IMR-90 (cell line): ENCODE measurements at regions not wholly inside any gene's neighbourhood (a gene's known extent, or its start where the extent isn't known, plus 50 kb on each side); places are given as distances from the start of the nearest gene placed in this dataset.

Experiments
- ATAC-seq: fragments of 200-7000 bp; cut with Tn5 transposase; 2 replicates; pipeline ENCODE4 v1.9.1; 2020; ENCODE audit warnings: low read depth, mild to moderate bottlenecking, moderate library complexity
- BruUV-seq: library from RNA; stranded (reverse); fragments of 400-500 nt; replicated peaks from 2 replicates; lab custom pipeline; 2021; lab: Mats Ljungman, UMichigan
- CTCF ChIA-PET: fragments of 300-600 bp; formaldehyde crosslinking; extraction: SDS; loops from one replicate; lab custom pipeline; 2021; ENCODE audit warnings: antibody characterized with exemption; lab: Yijun Ruan, JAX
- POLR2A ChIA-PET: fragments of 300-600 bp; sonication (Branson Sonifier 250); formaldehyde crosslinking; loops from one replicate; lab custom pipeline; 2022; ENCODE audit warnings: antibody characterized with exemption; ENCODE audit not compliant: unreplicated experiment; lab: Charles Lee
- DNase-seq: peaks from one replicate; pipeline ENCODE4 v3.0.0; 2013
- H2AFZ ChIP-seq: replicated peaks from 2 replicates; pipeline ENCODE3; 2013; ENCODE audit warnings: low read length, mild to moderate bottlenecking; ENCODE audit not compliant: poor library complexity
- H2AK5ac ChIP-seq: 2 replicates; pipeline ENCODE4 v1.6.1; 2013; ENCODE audit warnings: low read depth, low read length, inconsistent platforms
- H2AK9ac ChIP-seq: replicated peaks from 2 replicates; pipeline ENCODE3; 2013; ENCODE audit warnings: mild to moderate bottlenecking, low read depth, low read length, moderate library complexity; ENCODE audit not compliant: poor library complexity
- H2BK120ac ChIP-seq: 2 replicates; pipeline ENCODE4 v1.6.1; 2013; ENCODE audit warnings: low read depth, low read length, inconsistent platforms
- H2BK15ac ChIP-seq: 3 replicates; pipeline ENCODE4 v1.6.1; 2013; ENCODE audit warnings: low read depth, low read length, inconsistent platforms
- H2BK20ac ChIP-seq: 2 replicates; pipeline ENCODE4 v1.6.1; 2013; ENCODE audit warnings: low read depth, mild to moderate bottlenecking, inconsistent platforms, low read length, moderate library complexity
- H2BK5ac ChIP-seq: 2 replicates; pipeline ENCODE4 v1.6.1; 2013; ENCODE audit warnings: mild to moderate bottlenecking, low read depth, low read length, inconsistent platforms; ENCODE audit not compliant: poor library complexity, severe bottlenecking
- H3K14ac ChIP-seq: replicated peaks from 2 replicates; pipeline ENCODE4 v1.6.1; 2013; ENCODE audit warnings: low read depth, low read length, inconsistent platforms
- H3K18ac ChIP-seq: 2 replicates; pipeline ENCODE4 v1.6.1; 2013; ENCODE audit warnings: low read depth, low read length, control low read depth
- H3K23ac ChIP-seq: 2 replicates; pipeline ENCODE4 v1.6.1; 2013; ENCODE audit warnings: low read depth, low read length, inconsistent platforms
- H3K27ac ChIP-seq: 2 replicates; pipeline ENCODE4 v1.5.1; 2013; ENCODE audit warnings: mild to moderate bottlenecking, control low read depth, low read length; ENCODE audit not compliant: insufficient read depth
- H3K27me3 ChIP-seq: 2 replicates; pipeline ENCODE4 v1.6.1; 2013; ENCODE audit warnings: low read length; ENCODE audit not compliant: control insufficient read depth, insufficient read depth
- H3K36me3 ChIP-seq: 2 replicates; pipeline ENCODE4 v1.6.1; 2013; ENCODE audit warnings: low read length, mixed read lengths; ENCODE audit not compliant: control insufficient read depth, insufficient read depth
- H3K4ac ChIP-seq: 2 replicates; pipeline ENCODE4 v1.6.1; 2013; ENCODE audit warnings: low read depth, low read length, inconsistent platforms
- H3K4me1 ChIP-seq: 2 replicates; pipeline ENCODE4 v1.6.1; 2013; ENCODE audit warnings: low read length, mixed read lengths; ENCODE audit not compliant: control insufficient read depth, insufficient read depth
- H3K4me2 ChIP-seq: 2 replicates; pipeline ENCODE4 v1.6.1; 2013; ENCODE audit warnings: low read depth, mild to moderate bottlenecking, control low read depth, low read length, moderate library complexity
- H3K4me3 ChIP-seq: 2 replicates; pipeline ENCODE4 v1.5.1; 2013; ENCODE audit warnings: low read depth, mild to moderate bottlenecking, control low read depth, low read length, moderate library complexity; ENCODE audit not compliant: insufficient read depth
- H3K56ac ChIP-seq: 2 replicates; pipeline ENCODE4 v1.6.1; 2013; ENCODE audit warnings: low read length, inconsistent platforms; ENCODE audit not compliant: insufficient read depth; ENCODE audit errors: extremely low read depth
- H3K79me1 ChIP-seq, 2 experiments: 2 replicates each; pipeline ENCODE4 v1.6.1; 2013; ENCODE audit warnings: low read length in 2 of 2, inconsistent platforms in 1 of 2, low read depth in 1 of 2
- H3K9ac ChIP-seq: 2 replicates; pipeline ENCODE4 v1.6.1; 2013; ENCODE audit warnings: low read depth, low read length, control low read depth
- H3K9me1 ChIP-seq: 2 replicates; pipeline ENCODE4 v1.6.1; 2013; ENCODE audit warnings: low read length, inconsistent platforms; ENCODE audit not compliant: insufficient read depth
- H3K9me3 ChIP-seq: 2 replicates; pipeline ENCODE4 v1.6.1; 2013; ENCODE audit warnings: low read length; ENCODE audit not compliant: control insufficient read depth, insufficient read depth
- H4K20me1 ChIP-seq: 2 replicates; pipeline ENCODE4 v1.6.1; 2013; ENCODE audit warnings: low read length, inconsistent platforms; ENCODE audit not compliant: insufficient read depth
- H4K5ac ChIP-seq: 2 replicates; pipeline ENCODE4 v1.6.1; 2013; ENCODE audit warnings: mild to moderate bottlenecking, low read depth, low read length, control low read depth
- H4K8ac ChIP-seq, 2 experiments: 2 replicates each; pipeline ENCODE4 v1.6.1; 2013; ENCODE audit warnings: low read depth in 2 of 2, low read length in 2 of 2, control low read depth in 1 of 2, inconsistent platforms in 1 of 2
- H4K91ac ChIP-seq: 2 replicates; pipeline ENCODE4 v1.6.1; 2013; ENCODE audit warnings: low read depth, low read length, inconsistent platforms; ENCODE audit not compliant: insufficient read depth
- FOS ChIP-seq: fragments of 150-350 bp; IDR thresholded peaks from 2 replicates; pipeline ENCODE4 v1.6.1; 2016; ENCODE audit warnings: low read depth, low read length
- MAFK ChIP-seq: IDR thresholded peaks from 2 replicates; pipeline ENCODE4 v1.6.1; 2012; ENCODE audit warnings: low read depth, low read length, improper control_type of control experiment
- NFE2L2 ChIP-seq: fragments of 150-350 bp; IDR thresholded peaks from 2 replicates; pipeline ENCODE4 v1.6.1; 2016; ENCODE audit warnings: low read depth, mild to moderate bottlenecking, low read length
- POLR2A ChIP-seq: IDR thresholded peaks from 2 replicates; pipeline ENCODE4 v1.6.1; 2012; ENCODE audit warnings: mild to moderate bottlenecking, low read depth, low read length
- WGBS, 2 experiments: methylation state at CpG; one replicate each; pipeline versions ENCODE4 v1.1.5 to v1.1.7; 2013; ENCODE audit warnings: missing lambda C conversion rate in 2 of 2; ENCODE audit not compliant: insufficient read length in 1 of 2; ENCODE audit errors: extremely low coverage in 2 of 2; 5-methylcytosine and 5-hydroxymethylcytosine counted together
- dilution Hi-C: fragments of 300-500 bp; cut with HindIII; formaldehyde crosslinking; loops from one replicate; pipeline ENCODE4 v1.14.3; 2018; ENCODE audit warnings: low sequenced_read_pairs; ENCODE audit not compliant: unreplicated experiment
- in situ Hi-C: fragments of 300-500 bp; cut with MboI; formaldehyde crosslinking; loops from 3 replicates; pipeline ENCODE4 v1.14.3; 2019; ENCODE audit warnings: low sequenced_read_pairs, inconsistent platforms, mixed read lengths
- intact Hi-C: fragments of 100-400 bp; cut with micrococcal nuclease; formaldehyde crosslinking; loops from 2 replicates; pipeline ENCODE4 v1.10.0; 2022
- TF ChIP-seq, protein P1 (sequence below): conservative IDR thresholded peaks from 2 replicates; pipeline ENCODE4 v1.5.1; 2012; ENCODE audit warnings: mild to moderate bottlenecking, low read depth, low read length, improper control_type of control experiment

GRCh38 chr2:41902897-41903296 lies 144.9 kb upstream of the PKDCC start:
- dilution Hi-C loops = no loop called here
- Histone ChIP-seq H4K5ac (no peak overlapping the region; the same call in 1 of the 2 replicates), H2BK5ac (no peak overlapping the region), H4K20me1 (no peaks in the 10 kb centered on the region), H3K4ac (peak overlapping the region; percentile 48; the same call in 1 of the 2 replicates), H3K4me3 (no peak overlapping the region), H3K79me1 (no peaks in the 10 kb centered on the region), H3K4me2 (no peak overlapping the region), H3K9ac (no peak overlapping the region), H2AFZ (no peak overlapping the region), H2BK20ac (peak overlapping the region; percentile 52; the same call in 1 of the 2 replicates), H4K91ac (0 out of 2 replicates have a peak overlapping the region, but pooled peaks have one; percentile 91), H3K23ac (no peak overlapping the region), H3K18ac (peak overlapping the region; percentile 91; the same call in 1 of the 2 replicates), H3K27me3 (no peaks in the 10 kb centered on the region), H3K56ac (no peak overlapping the region), H3K14ac (no peak overlapping the region), H2BK15ac (peak overlapping the region; percentile 12; the same call in 1 of the 3 replicates), H2AK5ac (no peak overlapping the region), H3K36me3 (no peaks in the 10 kb centered on the region), H3K27ac (peak overlapping the region; percentile 75; the same call in 1 of the 2 replicates), H2AK9ac (no peak overlapping the region), H3K9me1 (peaks cover 11% of the 10 kb centered on the region), H3K9me3 (no peaks in the 10 kb centered on the region), H2BK120ac (no peak overlapping the region; the same call in 1 of the 2 replicates), H3K4me1 (peaks cover 23% of the 10 kb centered on the region), H4K8ac (peak overlapping the region in 1 of 2 experiments; percentile 62; a peak in 1 of 4 replicates)
- DNase-seq (no peak), ATAC-seq (no peak)
- CTCF ChIA-PET = no interaction called here
- intact Hi-C loops = no loop called here
- TF ChIP-seq FOS (no peak), NFE2L2 (no peak), MAFK (peak; percentile 89), POLR2A (no peak)
- TF ChIP-seq, protein P1, sequence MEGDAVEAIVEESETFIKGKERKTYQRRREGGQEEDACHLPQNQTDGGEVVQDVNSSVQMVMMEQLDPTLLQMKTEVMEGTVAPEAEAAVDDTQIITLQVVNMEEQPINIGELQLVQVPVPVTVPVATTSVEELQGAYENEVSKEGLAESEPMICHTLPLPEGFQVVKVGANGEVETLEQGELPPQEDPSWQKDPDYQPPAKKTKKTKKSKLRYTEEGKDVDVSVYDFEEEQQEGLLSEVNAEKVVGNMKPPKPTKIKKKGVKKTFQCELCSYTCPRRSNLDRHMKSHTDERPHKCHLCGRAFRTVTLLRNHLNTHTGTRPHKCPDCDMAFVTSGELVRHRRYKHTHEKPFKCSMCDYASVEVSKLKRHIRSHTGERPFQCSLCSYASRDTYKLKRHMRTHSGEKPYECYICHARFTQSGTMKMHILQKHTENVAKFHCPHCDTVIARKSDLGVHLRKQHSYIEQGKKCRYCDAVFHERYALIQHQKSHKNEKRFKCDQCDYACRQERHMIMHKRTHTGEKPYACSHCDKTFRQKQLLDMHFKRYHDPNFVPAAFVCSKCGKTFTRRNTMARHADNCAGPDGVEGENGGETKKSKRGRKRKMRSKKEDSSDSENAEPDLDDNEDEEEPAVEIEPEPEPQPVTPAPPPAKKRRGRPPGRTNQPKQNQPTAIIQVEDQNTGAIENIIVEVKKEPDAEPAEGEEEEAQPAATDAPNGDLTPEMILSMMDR = no peak
- in situ Hi-C loops = no loop called here
- WGBS, 2 experiments = no CpG with 5 or more reads among the region's 2 CpGs
- POLR2A ChIA-PET = no interaction called here
- no TSS peak for BruUV-seq
